Breast epithelium (tissue), 3 donors: ENCODE measurements at regions not wholly inside any gene's neighbourhood (a gene's known extent, or its start where the extent isn't known, plus 50 kb on each side); places are given as distances from the start of the nearest gene placed in this dataset.

Experiments used
- CTCF ChIP-seq, 3 donors: fragments of 450-650 bp; IDR thresholded peaks; one replicate each; pipeline ENCODE4 v1.5.1; 2016 to 2017; ENCODE audit warnings: antibody characterized with exemption in 3 of 3, mild to moderate bottlenecking in 3 of 3, moderate library complexity in 3 of 3
- POLR2A ChIP-seq: fragments of 450-650 bp; IDR thresholded peaks from one replicate; pipeline ENCODE4 v1.6.1; 2016; ENCODE audit warnings: antibody characterized with exemption, mild to moderate bottlenecking, moderate library complexity
- POLR2AphosphoS5 ChIP-seq, 3 donors: sonication (generic); formaldehyde crosslinking; IDR thresholded peaks; one replicate each; pipeline ENCODE4 v1.6.1; 2017; ENCODE audit warnings: antibody characterized with exemption in 3 of 3

GRCh38 chr5:2194236-2194555 lies 311.5 kb upstream of the IRX4 start:
- TF ChIP-seq CTCF (IDR thresholded peaks at IDR 0.05) (no peak), POLR2AphosphoS5 (IDR thresholded peaks at IDR 0.05) (no peak), POLR2A (no peak)
